H1 (cell line): ENCODE measurements at regions not wholly inside any gene's neighbourhood (a gene's known extent, or its start where the extent isn't known, plus 50 kb on each side); places are given as distances from the start of the nearest gene placed in this dataset.

ENCODE experiments used
- CTCF ChIA-PET: fragments of 300-600 bp; sonication (Branson Sonifier 250); formaldehyde crosslinking; loops from one replicate; lab custom pipeline; 2021; ENCODE audit not compliant: partially characterized antibody; lab: Charles Lee
- POLR2A ChIA-PET: fragments of 300-600 bp; sonication (Branson Sonifier 250); formaldehyde crosslinking; loops from one replicate; lab custom pipeline; 2021; ENCODE audit warnings: inconsistent platforms; ENCODE audit not compliant: partially characterized antibody; lab: Charles Lee
- DNase-seq, 2 experiments: peaks; one replicate each; pipeline versions ENCODE4 v3.0.0 to v3.0.0-alpha.2; 2010 to 2022; ENCODE audit warnings: low spot score in 2 of 2, low read depth in 1 of 2, mixed read lengths in 1 of 2
- FAIRE-seq: peaks from 2 replicates; lab custom pipeline; 2011; peaks lifted over from hg19 to GRCh38; lab: Jason Lieb, UNC
- H2AFZ ChIP-seq: 2 replicates; pipeline ENCODE4 v1.8.1; 2012; ENCODE audit warnings: low read length, inconsistent platforms
- H2AK5ac ChIP-seq: 2 replicates; pipeline ENCODE4 v1.6.1; 2013; ENCODE audit warnings: low read depth, low read length
- H2BK120ac ChIP-seq: replicated peaks from 2 replicates; pipeline ENCODE3; 2013; ENCODE audit warnings: low read depth, low read length, inconsistent platforms
- H2BK12ac ChIP-seq: 2 replicates; pipeline ENCODE4 v1.6.1; 2013; ENCODE audit warnings: low read depth, low read length
- H2BK15ac ChIP-seq: 2 replicates; pipeline ENCODE4 v1.6.1; 2013; ENCODE audit warnings: low read length
- H2BK20ac ChIP-seq: 2 replicates; pipeline ENCODE4 v1.6.1; 2013; ENCODE audit warnings: low read length
- H2BK5ac ChIP-seq: 2 replicates; pipeline ENCODE4 v1.6.1; 2013; ENCODE audit warnings: low read depth, low read length
- H3K14ac ChIP-seq: 2 replicates; pipeline ENCODE4 v1.6.1; 2013; ENCODE audit warnings: inconsistent platforms; ENCODE audit not compliant: insufficient read length
- H3K18ac ChIP-seq: 2 replicates; pipeline ENCODE4 v1.6.1; 2013; ENCODE audit warnings: low read length; ENCODE audit errors: extremely low read depth
- H3K23ac ChIP-seq: 2 replicates; pipeline ENCODE4 v1.6.1; 2013; ENCODE audit warnings: inconsistent platforms; ENCODE audit not compliant: insufficient read length
- H3K23me2 ChIP-seq: 2 replicates; pipeline ENCODE4 v1.6.1; 2013; ENCODE audit warnings: low read depth, low read length
- H3K27ac ChIP-seq: 2 replicates; pipeline ENCODE4 v1.6.1; 2011; ENCODE audit warnings: low read depth, low read length, inconsistent platforms
- H3K27me3 ChIP-seq, 4 experiments: replicated peaks in 1 of 4; 1 replicate in 1 of 4; 2 replicates in 3 of 4; pipeline versions ENCODE4 v1.6.1 to v1.8.1; 2011 to 2013; ENCODE audit warnings: low read length in 3 of 4, mild to moderate bottlenecking in 3 of 4, inconsistent platforms in 2 of 4, mixed read lengths in 2 of 4, moderate library complexity in 1 of 4; ENCODE audit not compliant: control insufficient read depth in 3 of 4, insufficient read depth in 3 of 4; ENCODE audit errors: extremely low read depth in 1 of 4
- H3K36me3 ChIP-seq, 4 experiments: 2 replicates each; pipeline versions ENCODE4 v1.6.1 to v1.8.1; 2011 to 2013; ENCODE audit warnings: mild to moderate bottlenecking in 4 of 4, low read length in 3 of 4, moderate library complexity in 2 of 4, control low read depth in 1 of 4, inconsistent platforms in 1 of 4; ENCODE audit not compliant: insufficient read depth in 4 of 4, control insufficient read depth in 2 of 4
- H3K4ac ChIP-seq: replicated peaks from 2 replicates; pipeline ENCODE3; 2013; ENCODE audit warnings: low read length, low read depth, mixed read lengths, inconsistent platforms; ENCODE audit not compliant: insufficient read length
- H3K4me1 ChIP-seq, 4 experiments: replicated peaks in 1 of 4; 1 replicate in 1 of 4; 2 replicates in 3 of 4; pipeline versions ENCODE4 v1.6.1 to v1.8.1; 2011 to 2013; ENCODE audit warnings: low read length in 3 of 4, inconsistent platforms in 2 of 4, mixed read lengths in 1 of 4; ENCODE audit not compliant: insufficient read depth in 4 of 4, control insufficient read depth in 3 of 4
- H3K4me2 ChIP-seq, 2 experiments: 2 replicates each; pipeline versions ENCODE4 v1.6.1 to v1.8.1; 2011 to 2013; ENCODE audit warnings: low read depth in 2 of 2, low read length in 2 of 2, control low read depth in 1 of 2, inconsistent platforms in 1 of 2, mild to moderate bottlenecking in 1 of 2; ENCODE audit not compliant: insufficient read depth in 1 of 2
- H3K4me3 ChIP-seq, 4 experiments: fragments of 200-600, 300-600 bp in 1 of 4; sonication (generic), shearing (Covaris generic), sonication (Bioruptor Twin) in 1 of 4; 2 replicates each; pipeline versions ENCODE4 v1.5.1 to v1.8.1; 2011 to 2016; ENCODE audit warnings: low read length in 4 of 4, low read depth in 3 of 4, control low read depth in 2 of 4, inconsistent platforms in 2 of 4, mild to moderate bottlenecking in 2 of 4, mixed read lengths in 1 of 4, moderate library complexity in 1 of 4; ENCODE audit not compliant: insufficient read depth in 2 of 4; ENCODE audit errors: extremely low read depth in 1 of 4
- H3K56ac ChIP-seq: replicated peaks from 2 replicates; pipeline ENCODE3; 2013; ENCODE audit warnings: low read depth, mild to moderate bottlenecking, mixed read lengths, low read length, inconsistent platforms; ENCODE audit not compliant: insufficient read length
- H3K79me1 ChIP-seq: 2 replicates; pipeline ENCODE4 v1.6.1; 2013; ENCODE audit warnings: low read depth, low read length, control low read depth
- H3K79me2 ChIP-seq, 2 experiments: 2 replicates each; pipeline versions ENCODE4 v1.6.1 to v1.8.1; 2012 to 2013; ENCODE audit warnings: low read length in 2 of 2, mild to moderate bottlenecking in 2 of 2, inconsistent platforms in 1 of 2; ENCODE audit not compliant: insufficient read depth in 2 of 2, control insufficient read depth in 1 of 2
- H3K9ac ChIP-seq, 4 experiments: replicated peaks in 1 of 4; 1 replicate in 1 of 4; 2 replicates in 3 of 4; pipeline versions ENCODE4 v1.6.1 to v1.8.1; 2011 to 2013; ENCODE audit warnings: low read depth in 3 of 4, low read length in 3 of 4, control low read depth in 2 of 4, mild to moderate bottlenecking in 2 of 4, moderate library complexity in 2 of 4, inconsistent platforms in 1 of 4; ENCODE audit errors: extremely low read depth in 1 of 4
- H3K9me3 ChIP-seq, 2 experiments: 2 replicates each; pipeline versions ENCODE4 v1.6.1 to v1.8.1; 2012 to 2013; ENCODE audit warnings: mild to moderate bottlenecking in 2 of 2, moderate library complexity in 2 of 2, control low read depth in 1 of 2, inconsistent platforms in 1 of 2, low read depth in 1 of 2, low read length in 1 of 2, mixed read lengths in 1 of 2; ENCODE audit not compliant: insufficient read depth in 2 of 2
- H4K20me1 ChIP-seq, 2 experiments: replicated peaks in 1 of 2; 2 replicates each; pipeline versions ENCODE3 to v1.8.1; 2011 to 2013; ENCODE audit warnings: inconsistent platforms in 2 of 2, low read length in 2 of 2, mild to moderate bottlenecking in 1 of 2; ENCODE audit not compliant: insufficient read depth in 2 of 2, control insufficient read depth in 1 of 2
- H4K5ac ChIP-seq: 2 replicates; pipeline ENCODE4 v1.6.1; 2013; ENCODE audit warnings: low read length, low read depth, mixed read lengths, inconsistent platforms; ENCODE audit not compliant: insufficient read length
- H4K8ac ChIP-seq: 2 replicates; pipeline ENCODE4 v1.8.0; 2013; ENCODE audit warnings: mild to moderate bottlenecking, moderate library complexity, low read length, inconsistent platforms; ENCODE audit not compliant: insufficient read depth; ENCODE audit errors: extremely low read depth
- H4K91ac ChIP-seq: replicated peaks from 2 replicates; pipeline ENCODE3; 2013; ENCODE audit warnings: low read length, mixed read lengths, inconsistent platforms; ENCODE audit not compliant: insufficient read length
- BACH1 ChIP-seq: IDR thresholded peaks from 2 replicates; pipeline ENCODE4 v1.6.1; 2012; ENCODE audit warnings: low read length, improper control_type of control experiment
- HDAC6 ChIP-seq: IDR thresholded peaks from one replicate; pipeline ENCODE4 v1.7.1; 2012; ENCODE audit warnings: low read depth, mild to moderate bottlenecking, inconsistent platforms, low read length, moderate library complexity
- POU5F1 ChIP-seq: IDR thresholded peaks from 2 replicates; pipeline ENCODE4 v1.6.1; 2011; ENCODE audit warnings: low read depth, mild to moderate bottlenecking, low read length, moderate library complexity
- RBBP5 ChIP-seq: IDR thresholded peaks from 2 replicates; pipeline ENCODE4 v1.7.1; 2012; ENCODE audit warnings: low read depth, mild to moderate bottlenecking, inconsistent platforms, low read length, moderate library complexity, borderline replicate concordance
- SAP30 ChIP-seq: fragments of 300-600 bp; sonication (generic); IDR thresholded peaks from 2 replicates; pipeline ENCODE4 v1.7.1; 2012; ENCODE audit warnings: low read length, moderate library complexity, mild to moderate bottlenecking, inconsistent platforms; ENCODE audit not compliant: insufficient read depth, insufficient replicate concordance
- SIRT6 ChIP-seq: IDR thresholded peaks from one replicate; pipeline ENCODE4 v1.7.1; 2012; ENCODE audit warnings: low read length, inconsistent platforms
- SIX5 ChIP-seq: IDR thresholded peaks from 2 replicates; pipeline ENCODE4 v1.6.1; 2011; ENCODE audit warnings: mild to moderate bottlenecking, low read depth, low read length
- SRF ChIP-seq: IDR thresholded peaks from 2 replicates; pipeline ENCODE4 v1.6.1; 2011; ENCODE audit warnings: mild to moderate bottlenecking, low read depth, low read length, moderate library complexity
- WGBS, 2 experiments: shearing (Covaris generic) in 1 of 2; methylation state at CpG; one replicate each; pipeline versions ENCODE4 v1.1.6 to v1.1.7; 2013 to 2015; ENCODE audit warnings: low lambda C conversion rate in 2 of 2, mixed read lengths in 2 of 2, inconsistent platforms in 1 of 2, low coverage in 1 of 2, missing lambda C conversion rate in 1 of 2; ENCODE audit not compliant: insufficient replicate concordance in 2 of 2, insufficient coverage in 1 of 2, insufficient read length in 1 of 2; ENCODE audit errors: extremely low coverage in 1 of 2, missing lambda C conversion rate in 1 of 2; 5-methylcytosine and 5-hydroxymethylcytosine counted together

GRCh38 chr7:84582747-84583146 lies 388.2 kb upstream of the SEMA3A start:
- 90% methylated on average over 3 of the region's 3 CpGs; no CpG with 5 or more reads in 1 of the 2 experiments for WGBS, 2 experiments
- no peaks in the 10 kb centered on the region for H3K27me3 ChIP-seq
- H4K20me1 ChIP-seq: no peaks in the 10 kb centered on the region
- POLR2A ChIA-PET: no interaction called here
- no peaks in the 10 kb centered on the region for H3K79me1 ChIP-seq
- no peak overlapping the region for H2BK120ac ChIP-seq
- H3K4me2 ChIP-seq: no peak overlapping the region
- no peaks in the 10 kb centered on the region for H3K9me3 ChIP-seq
- no peak overlapping the region for H2AK5ac ChIP-seq
- no peaks in the 10 kb centered on the region for H3K36me3 ChIP-seq
- FAIRE-seq (no peak), DNase-seq (no peak)
- H3K23ac ChIP-seq: no peak overlapping the region
- H3K4me1 ChIP-seq: no peaks in the 10 kb centered on the region
- H3K14ac ChIP-seq: no peak overlapping the region
- H4K5ac ChIP-seq: no peak overlapping the region
- no peaks in the 10 kb centered on the region; the same call in 1 of the 2 replicates for H3K23me2 ChIP-seq
- no peak overlapping the region for H3K4me3 ChIP-seq
- no peak overlapping the region for H4K8ac ChIP-seq
- H2AFZ ChIP-seq: no peak overlapping the region
- no peak overlapping the region for H3K18ac ChIP-seq
- no peak overlapping the region for H3K27ac ChIP-seq
- H2BK12ac ChIP-seq: no peak overlapping the region
- H3K4ac ChIP-seq: no peak overlapping the region
- no peak overlapping the region for H4K91ac ChIP-seq
- CTCF ChIA-PET: no interaction called here
- no peak overlapping the region for H3K56ac ChIP-seq
- no peak overlapping the region for H2BK20ac ChIP-seq
- H3K79me2 ChIP-seq: no peaks in the 10 kb centered on the region
- no peak overlapping the region for H2BK5ac ChIP-seq
- no peak overlapping the region for H3K9ac ChIP-seq
- H2BK15ac ChIP-seq: no peak overlapping the region
- no peak for TF ChIP-seq HDAC6
- no peak for TF ChIP-seq SIRT6
- no peak for TF ChIP-seq BACH1
- no peak for TF ChIP-seq RBBP5
- no peak for TF ChIP-seq SIX5
- no peak for TF ChIP-seq SRF
- no peak for TF ChIP-seq POU5F1
- TF ChIP-seq SAP30: no peak
